COLO668 (cell line): ENCODE measurements at regions not wholly inside any gene's neighbourhood (a gene's known extent, or its start where the extent isn't known, plus 50 kb on each side); places are given as distances from the start of the nearest gene placed in this dataset.
"Not testable (repeated sequence)": the region's sequence is repeated elsewhere in the genome, so short reads cannot be mapped to it uniquely, and the experiment has no call there.

Experiments used
- DNase-seq: peaks from one replicate; lab custom pipeline; 2025; ENCODE audit not compliant: unreplicated experiment; lab: John Stamatoyannopoulos, UW

- no peak for DNase-seq
Measured at GRCh38 chr9:22170556-22170955, 161.5 kb upstream of the CDKN2B start.

GRCh38 chr9:22170990-22171670 lies 162.0 kb upstream of the CDKN2B start:
- DNase-seq: no peak

- no peak for DNase-seq
Measured at GRCh38 chr9:22171691-22172090, 162.6 kb upstream of the CDKN2B start.

GRCh38 chr9:22173908-22174307 lies 164.8 kb upstream of the CDKN2B start:
- no peak for DNase-seq

- DNase-seq: no peak
Measured at GRCh38 chr9:22175972-22176545, 167.0 kb upstream of the CDKN2B start.

- DNase-seq: not testable (repeated sequence)
Measured at GRCh38 chr9:22181021-22181420, 171.9 kb upstream of the CDKN2B start.

- DNase-seq: no peak
Measured at GRCh38 chr9:22189471-22189870, 180.4 kb upstream of the CDKN2B start.

- not testable (repeated sequence) for DNase-seq
Measured at GRCh38 chr9:22197000-22197399, 187.9 kb upstream of the CDKN2B start.

GRCh38 chr9:22198681-22199080 lies 189.6 kb upstream of the CDKN2B start:
- DNase-seq: no peak

- DNase-seq: no peak
Measured at GRCh38 chr9:22201256-22201655, 192.2 kb upstream of the CDKN2B start.

GRCh38 chr9:22203371-22204138 lies 194.4 kb upstream of the CDKN2B start:
- DNase-seq: no peak

GRCh38 chr9:22204240-22204639 lies 195.1 kb upstream of the CDKN2B start:
- DNase-seq: no peak

- no peak for DNase-seq
Measured at GRCh38 chr9:22206833-22207232, 197.7 kb upstream of the CDKN2B start.

- DNase-seq: no peak
Measured at GRCh38 chr9:22208846-22209585, 199.9 kb upstream of the CDKN2B start.

GRCh38 chr9:22210262-22210661 lies 201.2 kb upstream of the CDKN2B start:
- no peak for DNase-seq

- DNase-seq: no peak
Measured at GRCh38 chr9:22210936-22211335, 201.8 kb upstream of the CDKN2B start.

- no peak for DNase-seq
Measured at GRCh38 chr9:22211588-22212360, 202.7 kb upstream of the CDKN2B start.

- no peak for DNase-seq
Measured at GRCh38 chr9:22214021-22214420, 204.9 kb upstream of the CDKN2B start.

- DNase-seq: no peak
Measured at GRCh38 chr9:22214497-22215031, 205.5 kb upstream of the CDKN2B start.

- no peak for DNase-seq
Measured at GRCh38 chr9:22215521-22215920, 206.4 kb upstream of the CDKN2B start.
